ENCODE measurements at regions not wholly inside any gene's neighbourhood (a gene's known extent, or its start where the extent isn't known, plus 50 kb on each side); places are given as distances from the start of the nearest gene placed in this dataset.

DNA sequence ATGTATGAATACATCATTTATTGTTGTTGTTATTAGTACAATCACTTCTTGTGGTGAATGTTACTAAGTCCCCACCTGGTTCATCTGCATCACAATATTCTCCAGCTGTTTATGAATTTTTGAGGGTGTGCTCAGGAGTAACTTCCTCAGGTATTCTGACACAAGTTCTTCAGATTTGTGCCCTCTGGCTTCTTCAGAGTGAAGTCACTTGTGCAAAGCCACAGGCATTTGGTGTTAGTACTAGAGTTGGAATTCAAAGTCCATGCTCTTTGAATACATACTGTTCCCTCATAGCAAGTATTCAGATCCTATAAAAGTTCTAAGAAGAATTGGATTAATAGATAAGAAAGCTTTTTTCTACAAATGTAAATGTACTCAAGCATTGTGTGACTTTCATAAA is 150.3 kb upstream of the AVPR1A start:
- H3K27ac ChIP-seq (ENCODE audit: control insufficient read depth, insufficient read depth): no peak overlapping the region
- CTCF ChIA-PET: no interaction called here
- no peaks in the 10 kb centered on the region for H3K4me1 ChIP-seq (ENCODE audit: control insufficient read depth, insufficient read depth, low read length)
- POLR2A ChIA-PET: no interaction called here
- BruUV-seq (replicated peaks): no TSS peak
- H3K79me2 ChIP-seq (ENCODE audit: control insufficient read depth, insufficient read depth, low read length): no peaks in the 10 kb centered on the region
- no peak overlapping the region for H3K9ac ChIP-seq (ENCODE audit: control insufficient read depth, insufficient read depth, low read length)
- H3K4me2 ChIP-seq (ENCODE audit: control insufficient read depth, insufficient read depth): no peak overlapping the region
- RAD21 ChIA-PET (ENCODE audit: unreplicated experiment): no interaction called here
- H3K9me3 ChIP-seq (replicated peaks; ENCODE audit: control insufficient read depth, insufficient read depth, low read length): no peaks in the 10 kb centered on the region
- no peaks in the 10 kb centered on the region for H3K27me3 ChIP-seq (replicated peaks in 1 of 2; ENCODE audit: control insufficient read depth in 2 of 2, insufficient read depth in 2 of 2, low read length in 1 of 2)
- no peaks in the 10 kb centered on the region for H3K36me3 ChIP-seq (ENCODE audit: control insufficient read depth in 2 of 2, insufficient read depth in 2 of 2, low read length in 1 of 2)
- SMC1A ChIA-PET (ENCODE audit: uncharacterized antibody, unreplicated experiment): no interaction called here
- intact Hi-C loops (cut with micrococcal nuclease; ENCODE audit: unreplicated experiment) (loop anchor here (10.0 kb wide), 1 partner anchor 697 kb away; no protein-coding TSS in a partner anchor), in situ Hi-C loops (cut with MboI) (no loop called here)
- no peak for TF ChIP-seq SUZ12 (IDR thresholded peaks at IDR 0.05; ENCODE audit: unreplicated experiment)
- TF ChIP-seq BRCA1 (IDR thresholded peaks at IDR 0.05; ENCODE audit: low read depth, low read length): no peak
- no peak for TF ChIP-seq ZNF274 (IDR thresholded peaks at IDR 0.05; ENCODE audit: insufficient read depth, insufficient read length)
- TF ChIP-seq ATF3 (IDR thresholded peaks at IDR 0.05; ENCODE audit: borderline replicate concordance, extremely low read depth, low read depth, low read length): no peak
- no peak for TF ChIP-seq EED (IDR thresholded peaks at IDR 0.05; ENCODE audit: low read depth)
- no peak for TF ChIP-seq KLF5 (IDR thresholded peaks at IDR 0.05; ENCODE audit: partially characterized antibody)
- TF ChIP-seq HDAC2 (IDR thresholded peaks at IDR 0.05): no peak
- TF ChIP-seq KDM1A (IDR thresholded peaks at IDR 0.05; ENCODE audit: borderline replicate concordance): no peak
- TF ChIP-seq SUPT20H (IDR thresholded peaks at IDR 0.05; ENCODE audit: borderline replicate concordance, control insufficient read depth, low read depth, low read length): no peak
- TF ChIP-seq STAT3 (IDR thresholded peaks at IDR 0.05; ENCODE audit: low read depth, low read length): no peak
- no peak for TF ChIP-seq CEBPB (IDR thresholded peaks at IDR 0.05; ENCODE audit: borderline replicate concordance in 1 of 2, low read depth in 2 of 2, low read length in 2 of 2)
- no peak for TF ChIP-seq DPF2 (IDR thresholded peaks at IDR 0.05)
- TF ChIP-seq TCF7 (IDR thresholded peaks at IDR 0.05; ENCODE audit: borderline replicate concordance): no peak
- no peak for TF ChIP-seq NFIC (IDR thresholded peaks at IDR 0.05; ENCODE audit: low read depth, low read length)
- no peak for TF ChIP-seq IKZF2 (IDR thresholded peaks at IDR 0.05)
- no peak for TF ChIP-seq BACH1 (IDR thresholded peaks at IDR 0.05; ENCODE audit: borderline replicate concordance)
- no peak for TF ChIP-seq ZNF592 (IDR thresholded peaks at IDR 0.05)
- no peak for TF ChIP-seq CHD4 (IDR thresholded peaks at IDR 0.05)
- no peak for TF ChIP-seq SIN3A (IDR thresholded peaks at IDR 0.05; ENCODE audit: low read depth, low read length)
- TF ChIP-seq, protein P1, sequence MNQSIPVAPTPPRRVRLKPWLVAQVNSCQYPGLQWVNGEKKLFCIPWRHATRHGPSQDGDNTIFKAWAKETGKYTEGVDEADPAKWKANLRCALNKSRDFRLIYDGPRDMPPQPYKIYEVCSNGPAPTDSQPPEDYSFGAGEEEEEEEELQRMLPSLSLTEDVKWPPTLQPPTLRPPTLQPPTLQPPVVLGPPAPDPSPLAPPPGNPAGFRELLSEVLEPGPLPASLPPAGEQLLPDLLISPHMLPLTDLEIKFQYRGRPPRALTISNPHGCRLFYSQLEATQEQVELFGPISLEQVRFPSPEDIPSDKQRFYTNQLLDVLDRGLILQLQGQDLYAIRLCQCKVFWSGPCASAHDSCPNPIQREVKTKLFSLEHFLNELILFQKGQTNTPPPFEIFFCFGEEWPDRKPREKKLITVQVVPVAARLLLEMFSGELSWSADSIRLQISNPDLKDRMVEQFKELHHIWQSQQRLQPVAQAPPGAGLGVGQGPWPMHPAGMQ (IDR thresholded peaks at IDR 0.05; ENCODE audit: borderline replicate concordance): no peak
- FAIRE-seq (no peak), DNase-seq (ENCODE audit: low read depth, low spot score) (no peak), ATAC-seq (no peak)
- H2AFZ ChIP-seq (ENCODE audit: control insufficient read depth, low read depth, low read length): no peak overlapping the region
- no peak overlapping the region for H3K4me3 ChIP-seq
- no peaks in the 10 kb centered on the region for H4K20me1 ChIP-seq (ENCODE audit: control insufficient read depth, insufficient read depth)

Measured in GM12878 (cell line).